ENCODE measurements at regions not wholly inside any gene's neighbourhood (a gene's known extent, or its start where the extent isn't known, plus 50 kb on each side); places are given as distances from the start of the nearest gene placed in this dataset.

- H3K27ac Mint-ChIP-seq (ENCODE audit: unreplicated experiment) = no peak overlapping the region
- DNase-seq (ENCODE audit: low spot score) = no peak
- TF ChIP-seq, protein P1, sequence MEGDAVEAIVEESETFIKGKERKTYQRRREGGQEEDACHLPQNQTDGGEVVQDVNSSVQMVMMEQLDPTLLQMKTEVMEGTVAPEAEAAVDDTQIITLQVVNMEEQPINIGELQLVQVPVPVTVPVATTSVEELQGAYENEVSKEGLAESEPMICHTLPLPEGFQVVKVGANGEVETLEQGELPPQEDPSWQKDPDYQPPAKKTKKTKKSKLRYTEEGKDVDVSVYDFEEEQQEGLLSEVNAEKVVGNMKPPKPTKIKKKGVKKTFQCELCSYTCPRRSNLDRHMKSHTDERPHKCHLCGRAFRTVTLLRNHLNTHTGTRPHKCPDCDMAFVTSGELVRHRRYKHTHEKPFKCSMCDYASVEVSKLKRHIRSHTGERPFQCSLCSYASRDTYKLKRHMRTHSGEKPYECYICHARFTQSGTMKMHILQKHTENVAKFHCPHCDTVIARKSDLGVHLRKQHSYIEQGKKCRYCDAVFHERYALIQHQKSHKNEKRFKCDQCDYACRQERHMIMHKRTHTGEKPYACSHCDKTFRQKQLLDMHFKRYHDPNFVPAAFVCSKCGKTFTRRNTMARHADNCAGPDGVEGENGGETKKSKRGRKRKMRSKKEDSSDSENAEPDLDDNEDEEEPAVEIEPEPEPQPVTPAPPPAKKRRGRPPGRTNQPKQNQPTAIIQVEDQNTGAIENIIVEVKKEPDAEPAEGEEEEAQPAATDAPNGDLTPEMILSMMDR (IDR thresholded peaks at IDR 0.05) = no peak
- no peak overlapping the region for H3K4me3 Mint-ChIP-seq (ENCODE audit: unreplicated experiment)
- no peaks in the 10 kb centered on the region for H3K9me3 Mint-ChIP-seq (ENCODE audit: low read depth)
- peaks cover 9% of the 10 kb centered on the region for H3K4me1 Mint-ChIP-seq (ENCODE audit: low read depth)
- peaks cover 5% of the 10 kb centered on the region for H3K27me3 Mint-ChIP-seq (ENCODE audit: low read depth)
- no peaks in the 10 kb centered on the region for H3K36me3 Mint-ChIP-seq (ENCODE audit: low read depth)
Observed at GRCh38 chr1:119291611-119292206, 76.9 kb upstream of the HAO2 start.

- Mint-ChIP-seq H3K9me3 (ENCODE audit: low read depth) (no peaks in the 10 kb centered on the region), H3K36me3 (ENCODE audit: low read depth) (no peaks in the 10 kb centered on the region), H3K27ac (ENCODE audit: unreplicated experiment) (no peak overlapping the region), H3K4me1 (ENCODE audit: low read depth) (peaks cover 7% of the 10 kb centered on the region), H3K4me3 (ENCODE audit: unreplicated experiment) (no peak overlapping the region), H3K27me3 (ENCODE audit: low read depth) (peaks cover 10% of the 10 kb centered on the region)
- TF ChIP-seq, protein P1 (IDR thresholded peaks at IDR 0.05) = no peak
- no peak for DNase-seq (ENCODE audit: low spot score)
Observed at GRCh38 chr1:119293797-119294196, 74.8 kb upstream of the HAO2 start.

- H3K4me3 Mint-ChIP-seq (ENCODE audit: unreplicated experiment) = no peak overlapping the region
Observed at GRCh38 chr1:119294199-119294598, 74.4 kb upstream of the HAO2 start.

DNA sequence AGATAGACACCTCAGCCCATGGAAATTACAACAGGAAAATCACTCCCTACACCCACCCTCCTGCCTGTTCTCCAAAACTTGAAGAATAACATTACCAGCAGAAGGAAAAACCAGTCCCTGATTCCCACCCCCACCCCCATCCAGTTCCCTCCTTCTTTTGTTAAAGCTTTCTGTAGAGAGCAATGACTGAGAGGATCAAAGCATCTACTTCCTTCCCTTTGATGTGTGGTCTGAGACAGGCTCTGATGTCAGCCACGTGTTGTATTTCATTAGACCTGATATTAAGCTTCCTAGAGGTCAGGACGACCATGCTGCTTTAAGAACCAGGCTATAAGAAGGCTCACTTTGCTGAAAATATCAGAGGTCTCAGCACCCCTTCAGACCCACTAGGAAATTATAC, 73.9 kb upstream of the HAO2 start:
- H3K4me1 Mint-ChIP-seq (ENCODE audit: low read depth) = peaks cover 2% of the 10 kb centered on the region
- H3K9me3 Mint-ChIP-seq (ENCODE audit: low read depth) = no peaks in the 10 kb centered on the region
- peaks cover 10% of the 10 kb centered on the region for H3K27me3 Mint-ChIP-seq (ENCODE audit: low read depth)
- H3K27ac Mint-ChIP-seq (ENCODE audit: unreplicated experiment) = no peak overlapping the region
- H3K36me3 Mint-ChIP-seq (ENCODE audit: low read depth) = no peaks in the 10 kb centered on the region
- no peak for DNase-seq (ENCODE audit: low spot score)
- no peak overlapping the region for H3K4me3 Mint-ChIP-seq (ENCODE audit: unreplicated experiment)
- TF ChIP-seq, protein P1 (IDR thresholded peaks at IDR 0.05) = no peak

More at GRCh38 chr1:119294199-119294598, 74.4 kb upstream of the HAO2 start:
- H3K4me1 Mint-ChIP-seq (ENCODE audit: low read depth) = peaks cover 3% of the 10 kb centered on the region
- no peaks in the 10 kb centered on the region for H3K36me3 Mint-ChIP-seq (ENCODE audit: low read depth)
- TF ChIP-seq, protein P1 (IDR thresholded peaks at IDR 0.05) = no peak
- no peak overlapping the region for H3K27ac Mint-ChIP-seq (ENCODE audit: unreplicated experiment)
- H3K27me3 Mint-ChIP-seq (ENCODE audit: low read depth) = peaks cover 10% of the 10 kb centered on the region
- DNase-seq (ENCODE audit: low spot score) = no peak
- no peaks in the 10 kb centered on the region for H3K9me3 Mint-ChIP-seq (ENCODE audit: low read depth)

GRCh38 chr1:119298687-119299303, 69.8 kb upstream of the HAO2 start:
- H3K4me1 Mint-ChIP-seq (ENCODE audit: low read depth) = peaks cover 4% of the 10 kb centered on the region
- TF ChIP-seq, protein P1 (IDR thresholded peaks at IDR 0.05) = no peak
- DNase-seq (ENCODE audit: low spot score) = no peak
- no peaks in the 10 kb centered on the region for H3K9me3 Mint-ChIP-seq (ENCODE audit: low read depth)
- H3K36me3 Mint-ChIP-seq (ENCODE audit: low read depth) = no peaks in the 10 kb centered on the region
- no peak overlapping the region for H3K27ac Mint-ChIP-seq (ENCODE audit: unreplicated experiment)
- no peak overlapping the region for H3K4me3 Mint-ChIP-seq (ENCODE audit: unreplicated experiment)
- peaks cover 31% of the 10 kb centered on the region for H3K27me3 Mint-ChIP-seq (ENCODE audit: low read depth)
